Inferior parietal cortex (tissue), 1 donor: ENCODE measurements at regions not wholly inside any gene's neighbourhood (a gene's known extent, or its start where the extent isn't known, plus 50 kb on each side); places are given as distances from the start of the nearest gene placed in this dataset.
A peak's percentile ranks its signal among the peaks of the same experiment; 100 is the strongest.
"Not testable (repeated sequence)": the region's sequence is repeated elsewhere in the genome, so short reads cannot be mapped to it uniquely, and the experiment has no call there.

Experiments used
- DNase-seq: peaks from one replicate; pipeline ENCODE4 v3.0.0-alpha.2; 2016; ENCODE audit errors: extremely low spot score

DNA sequence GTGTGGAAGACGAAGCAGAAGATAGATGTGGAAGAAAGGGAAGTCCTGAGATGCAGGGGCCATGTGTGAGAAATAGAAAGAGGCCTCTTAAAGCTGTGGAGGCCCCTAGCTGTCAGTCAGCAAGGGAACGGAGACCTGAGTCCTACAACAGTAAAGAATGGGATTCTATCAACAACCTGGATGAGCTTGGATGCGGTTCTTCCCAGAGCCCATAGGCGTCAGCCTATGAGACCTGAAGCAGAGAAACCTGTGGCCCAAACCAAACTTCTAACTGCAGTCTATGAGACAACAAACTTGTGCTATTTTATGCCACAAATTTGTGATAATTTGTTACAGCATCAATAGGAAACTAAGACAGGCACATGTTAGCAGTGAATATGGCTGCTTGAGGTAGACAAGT, 583.7 kb downstream of the ADCYAP1 start:
- no peak for DNase-seq

DNA sequence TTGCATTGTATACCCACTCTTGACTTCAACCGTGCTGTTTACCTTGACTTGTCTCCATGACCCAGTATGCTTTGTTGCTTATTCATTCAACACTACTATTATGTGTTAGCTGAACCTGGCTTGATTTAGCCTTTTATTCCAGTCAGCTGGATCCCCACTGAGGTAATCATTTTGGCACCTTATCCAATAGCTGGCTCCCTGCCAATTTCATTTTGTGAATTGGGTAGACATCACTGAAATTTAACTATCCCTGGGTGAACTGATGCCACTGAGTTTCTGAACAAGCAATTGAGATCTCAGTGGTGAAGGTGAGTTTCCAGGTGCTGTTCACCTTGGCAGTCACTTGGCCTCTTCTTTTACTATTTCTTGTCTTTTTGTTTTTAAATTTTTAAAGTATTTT, 584.3 kb downstream of the ADCYAP1 start:
- DNase-seq = no peak

DNA sequence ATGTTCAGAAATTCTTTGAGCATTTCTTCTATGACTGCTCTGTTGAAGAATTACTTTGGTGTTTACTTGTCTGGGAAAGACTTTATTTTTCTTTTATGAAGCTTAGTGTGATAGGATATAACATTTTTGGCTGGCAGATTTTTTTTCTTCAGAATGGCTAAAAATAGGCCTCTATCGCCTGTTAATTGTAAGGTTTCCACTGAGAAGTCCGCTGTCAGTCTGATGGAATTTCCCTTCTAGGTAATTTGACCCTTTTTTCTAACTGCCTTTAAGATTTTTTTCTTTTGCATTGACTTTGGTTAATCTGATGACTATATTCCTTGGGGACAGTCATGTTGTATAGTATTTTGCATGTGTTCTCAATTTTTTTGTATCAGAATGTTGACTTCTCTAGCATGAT, 590.7 kb downstream of the ADCYAP1 start:
- DNase-seq = no peak

DNA sequence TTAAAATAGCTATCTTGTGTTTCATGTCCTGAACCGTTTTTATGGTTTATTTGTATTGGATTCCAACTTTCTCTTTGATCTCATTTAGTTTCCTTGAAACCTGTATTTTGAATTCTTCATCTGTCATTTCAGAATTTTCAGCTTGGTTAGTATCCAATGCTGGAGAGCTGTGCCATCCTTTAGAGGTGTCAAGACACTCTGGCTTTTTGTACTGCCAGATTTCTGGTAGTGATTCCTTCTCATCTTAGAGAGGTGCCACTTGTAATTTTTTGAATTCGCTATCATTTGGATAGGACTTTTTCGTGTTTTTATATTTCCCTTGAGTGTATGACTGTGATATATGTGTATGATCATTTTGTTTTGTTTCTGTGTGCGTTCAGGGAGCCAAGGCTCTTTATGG, 591.4 kb downstream of the ADCYAP1 start:
- no peak for DNase-seq

DNA sequence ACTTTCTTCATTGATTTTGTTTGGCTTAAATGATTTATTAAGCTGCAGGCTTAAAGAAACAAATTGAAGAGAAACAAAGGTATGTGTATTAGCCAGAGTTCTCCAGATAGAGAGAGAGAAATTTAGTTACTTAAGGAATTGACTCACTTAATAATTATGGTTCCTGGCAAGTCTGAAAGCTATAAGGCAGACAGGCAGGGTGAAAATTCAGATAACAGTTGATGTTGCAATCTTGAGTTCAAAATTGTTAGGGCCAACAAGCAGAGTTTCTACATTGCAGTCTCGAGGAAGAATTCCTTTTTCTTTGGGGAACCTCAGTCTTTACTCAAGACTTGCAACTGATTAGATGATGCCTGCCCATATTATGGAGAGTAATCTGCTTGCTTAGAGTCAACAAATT, 593.5 kb downstream of the ADCYAP1 start:
- no peak for DNase-seq

DNA sequence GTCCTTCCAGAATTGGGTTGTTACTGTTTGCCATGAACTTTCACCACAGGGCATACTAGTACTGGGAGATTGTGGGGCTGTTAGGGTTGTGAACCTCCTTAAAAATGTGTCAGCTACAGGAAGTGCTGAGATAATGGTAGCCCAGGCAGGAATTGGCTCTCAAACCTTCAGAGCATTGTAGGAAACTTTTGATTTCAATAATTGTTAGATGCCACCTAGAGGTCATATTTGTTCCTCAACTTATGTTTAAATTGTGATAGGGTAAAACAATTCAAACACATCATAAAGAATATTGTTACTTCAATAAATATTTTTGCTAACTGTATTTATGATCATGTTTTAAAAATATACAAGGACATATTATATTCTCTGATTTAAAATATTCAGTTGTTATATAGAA, 594.6 kb downstream of the ADCYAP1 start:
- no peak for DNase-seq

DNA sequence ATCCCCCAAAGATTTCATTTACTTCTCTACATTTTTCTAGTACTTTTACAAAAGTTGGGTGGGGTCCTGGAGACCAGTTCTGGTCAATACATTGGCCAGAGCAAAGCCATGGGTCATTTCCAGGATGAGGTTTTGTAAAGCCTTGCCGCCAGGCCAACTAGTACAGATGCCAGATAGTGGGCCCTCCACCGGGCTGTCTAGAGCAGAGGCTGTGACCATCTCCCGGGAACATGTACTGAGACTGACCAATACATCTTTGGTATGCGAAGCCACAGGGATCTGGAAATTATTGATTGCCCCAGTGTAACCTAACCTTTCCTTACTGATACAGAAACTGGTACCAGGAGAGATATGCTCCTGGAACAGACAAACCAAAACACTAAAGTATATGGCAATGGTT, 599.2 kb downstream of the ADCYAP1 start:
- no peak for DNase-seq

DNA sequence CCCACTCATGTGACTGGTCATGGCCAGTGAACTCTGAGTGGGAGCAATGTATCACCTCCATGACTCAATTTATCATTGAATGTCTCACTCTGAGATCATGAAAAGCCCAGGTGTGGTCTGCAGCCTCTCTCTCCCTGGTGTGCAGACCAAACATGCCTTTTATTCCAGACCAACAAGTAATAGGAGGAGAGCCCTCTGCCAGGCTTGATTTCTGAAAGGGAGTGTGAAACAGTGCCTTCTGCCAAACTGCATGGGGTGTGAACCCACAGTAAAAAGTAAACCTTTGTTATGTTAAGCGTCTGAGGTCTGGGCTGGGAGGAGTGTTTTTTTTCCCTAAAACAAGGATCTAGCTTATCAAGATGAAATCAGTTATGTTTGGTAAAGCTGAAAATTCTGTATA, 601.2 kb downstream of the ADCYAP1 start:
- DNase-seq = no peak

DNA sequence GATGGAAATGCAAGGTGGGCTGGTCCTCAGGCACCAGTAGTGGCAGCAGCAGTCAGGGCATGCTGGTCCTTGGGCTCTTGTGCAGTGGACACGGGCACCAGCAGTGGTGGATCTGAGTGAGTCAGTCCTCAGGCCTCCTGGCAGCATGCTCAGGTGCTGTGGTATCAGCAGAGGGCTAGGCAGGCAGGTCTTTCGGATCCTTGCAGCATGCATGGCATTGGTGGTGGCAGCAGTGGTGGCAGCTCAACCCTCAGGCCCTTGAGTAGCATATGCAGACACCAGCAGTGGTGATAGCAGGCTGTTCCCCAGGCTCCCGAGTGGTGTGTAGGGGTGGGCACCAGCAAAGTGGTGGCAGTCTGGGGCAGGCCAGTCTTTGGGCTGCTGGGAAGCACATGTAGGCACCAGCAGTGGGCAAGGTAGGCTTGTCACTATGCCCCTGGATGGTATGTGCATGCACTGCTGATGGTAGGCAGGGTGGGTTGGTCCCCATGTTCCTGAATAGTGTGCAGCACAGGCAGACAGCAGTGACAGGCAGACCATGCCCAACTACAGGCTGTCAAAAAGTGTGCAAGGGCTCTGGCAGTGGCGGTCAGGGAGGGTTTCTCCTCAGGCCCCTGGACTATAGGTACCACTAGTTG, 606.0 kb downstream of the ADCYAP1 start:
- no peak for DNase-seq

DNA sequence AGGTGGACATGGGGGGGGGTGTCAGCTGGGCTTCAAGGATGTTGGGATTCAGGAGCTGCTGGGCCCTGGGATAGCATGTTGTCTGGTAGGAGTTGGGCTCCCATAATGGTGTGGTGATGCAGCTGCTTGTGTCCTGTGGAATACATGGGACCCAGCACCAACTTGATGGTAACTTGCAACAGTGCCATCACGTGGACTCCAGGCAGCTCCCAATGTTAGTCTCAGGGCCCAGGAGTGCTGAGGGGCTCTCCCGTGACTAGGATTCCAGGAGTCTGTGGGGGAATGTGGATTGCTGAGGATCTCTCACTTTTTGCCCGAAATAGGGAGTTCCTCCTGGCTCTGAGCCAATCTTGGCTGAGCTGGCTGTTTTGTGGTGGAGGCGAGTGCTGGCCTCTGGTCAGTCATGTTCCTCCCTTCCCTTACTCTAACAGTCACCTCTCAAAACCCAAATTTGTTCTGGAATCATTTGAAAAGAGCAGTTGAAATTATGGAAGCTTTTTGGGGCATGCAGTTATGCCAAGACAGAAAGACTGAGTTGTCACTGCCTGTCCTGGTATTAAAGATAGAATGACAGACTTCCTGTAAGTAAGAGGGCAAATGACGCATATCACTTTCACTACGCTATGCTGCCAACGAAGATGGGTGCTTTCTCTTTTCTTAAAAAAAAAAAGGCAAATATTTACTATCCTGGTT, 607.1 kb downstream of the ADCYAP1 start:
- DNase-seq = no peak

DNA sequence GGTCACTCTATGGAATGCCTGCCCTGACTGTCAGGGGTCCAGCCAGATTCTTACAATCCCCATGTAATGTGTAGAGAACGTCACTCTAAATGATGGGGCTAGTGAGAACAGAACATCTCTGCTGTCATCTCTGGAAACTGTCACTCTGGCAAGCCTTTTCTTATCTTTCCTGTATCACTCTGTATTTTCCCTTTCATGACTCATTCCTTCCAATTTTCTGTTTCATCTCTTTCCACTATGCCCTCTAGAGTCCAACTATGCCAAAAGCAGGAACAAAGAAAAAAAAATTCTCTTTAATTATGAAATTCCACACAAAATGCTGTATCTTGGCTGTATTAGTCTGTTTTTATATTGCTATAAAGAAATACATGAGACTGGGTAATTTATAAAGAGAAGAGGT, 608.8 kb downstream of the ADCYAP1 start:
- DNase-seq = peak; percentile 8

DNA sequence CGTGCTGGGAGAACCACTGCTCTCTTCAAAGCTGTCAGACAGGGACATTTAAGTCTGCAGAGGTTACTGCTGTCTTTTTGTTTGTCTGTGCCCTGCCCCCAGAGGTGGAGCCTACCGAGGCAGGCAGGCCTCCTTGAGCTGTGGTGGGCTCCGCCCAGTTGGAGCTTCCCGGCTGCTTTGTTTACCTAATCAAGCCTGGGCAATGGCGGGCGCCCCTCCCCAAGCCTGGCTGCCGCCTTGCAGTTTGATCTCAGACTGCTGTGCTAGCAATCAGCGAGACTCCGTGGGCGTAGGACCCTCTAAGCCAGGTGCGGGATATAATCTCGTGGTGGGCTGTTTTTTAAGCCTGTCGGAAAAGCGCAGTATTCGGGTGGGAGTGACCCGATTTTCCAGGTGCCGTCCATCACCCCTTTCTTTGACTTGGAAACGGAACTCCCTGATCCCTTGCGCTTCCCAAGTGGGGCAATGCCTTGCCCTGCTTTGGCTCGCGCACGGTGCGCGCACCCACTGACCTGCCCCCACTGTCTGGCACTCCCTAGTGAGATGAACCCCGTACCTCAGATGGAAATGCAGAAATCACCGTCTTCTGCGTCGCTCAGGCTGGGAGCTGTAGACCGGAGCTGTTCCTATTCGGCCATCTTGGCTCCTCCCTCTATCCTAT, 617.0 kb downstream of the ADCYAP1 start:
- DNase-seq = not testable (repeated sequence)

DNA sequence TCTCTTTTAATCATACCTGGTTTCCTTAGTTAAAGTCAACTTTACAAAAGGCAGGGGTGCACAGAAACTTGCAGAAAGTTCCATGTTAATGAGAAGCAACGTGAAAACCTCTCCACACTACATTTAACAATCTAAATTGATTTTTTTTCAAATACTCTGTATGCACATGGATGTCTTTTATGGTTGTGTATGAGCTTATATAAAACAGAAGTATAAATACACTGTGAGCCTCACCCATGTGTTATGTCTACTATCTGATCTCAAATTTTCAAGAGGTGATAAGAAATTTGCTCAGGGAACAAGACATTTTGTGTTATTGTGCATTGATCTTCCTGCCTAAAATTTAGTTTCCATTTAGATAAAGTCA, 617.6 kb downstream of the ADCYAP1 start:
- DNase-seq = no peak

DNA sequence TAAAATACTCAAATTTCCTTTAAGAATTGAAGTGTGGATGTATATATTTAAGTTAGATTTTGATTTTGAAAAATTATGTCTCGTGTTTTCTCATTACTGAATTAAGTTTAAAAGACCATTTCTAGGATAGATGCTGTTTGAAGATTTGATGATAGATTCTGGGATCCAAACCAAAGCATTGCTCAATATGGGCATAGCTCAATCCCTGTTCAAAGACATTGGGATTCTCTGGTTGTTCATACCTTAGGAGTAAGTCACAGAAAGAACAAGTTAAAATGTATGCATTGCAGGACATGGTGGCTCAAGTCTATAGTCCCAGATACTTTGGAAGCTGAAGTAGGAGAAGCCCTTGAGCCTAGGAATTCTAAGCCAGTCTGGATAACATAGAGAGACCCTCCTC, 622.3 kb downstream of the ADCYAP1 start:
- DNase-seq = no peak

DNA sequence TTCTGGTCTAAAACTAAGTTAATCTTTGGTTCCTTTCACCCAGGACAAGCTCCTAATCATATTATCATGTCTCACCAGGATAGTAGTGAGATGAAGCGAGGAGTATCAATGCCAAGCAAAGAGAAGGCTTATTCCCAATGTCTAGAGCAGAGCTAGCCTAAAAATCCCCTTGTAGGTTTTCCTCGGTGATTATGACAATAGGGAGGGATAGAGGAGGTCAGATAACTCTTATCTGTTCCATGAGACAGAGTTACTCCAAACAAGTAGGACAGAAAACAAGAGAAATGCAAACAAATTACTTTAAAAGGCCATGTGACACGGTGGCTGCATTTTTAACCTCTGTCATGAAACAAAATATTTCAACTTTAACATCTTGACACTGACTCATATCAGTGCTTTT, 623.1 kb downstream of the ADCYAP1 start:
- no peak for DNase-seq

DNA sequence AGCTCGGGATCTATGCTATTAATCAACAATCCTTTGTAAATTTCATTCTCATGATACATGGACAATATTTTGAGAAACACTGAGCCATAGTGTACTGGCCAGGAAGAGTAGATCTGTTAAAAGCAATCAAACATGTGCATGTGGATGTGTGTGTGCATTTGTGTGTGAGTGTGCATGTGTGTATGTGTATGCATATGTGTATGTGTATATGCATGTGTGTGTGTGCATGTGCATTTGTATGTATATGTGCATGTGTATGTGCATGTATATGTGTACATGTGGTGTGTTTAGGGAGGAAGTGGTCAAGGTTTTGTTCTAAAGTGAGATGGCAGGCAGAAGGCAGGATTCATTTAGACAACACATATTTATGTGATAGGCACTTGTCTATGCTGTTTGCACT, 623.8 kb downstream of the ADCYAP1 start:
- no peak for DNase-seq

DNA sequence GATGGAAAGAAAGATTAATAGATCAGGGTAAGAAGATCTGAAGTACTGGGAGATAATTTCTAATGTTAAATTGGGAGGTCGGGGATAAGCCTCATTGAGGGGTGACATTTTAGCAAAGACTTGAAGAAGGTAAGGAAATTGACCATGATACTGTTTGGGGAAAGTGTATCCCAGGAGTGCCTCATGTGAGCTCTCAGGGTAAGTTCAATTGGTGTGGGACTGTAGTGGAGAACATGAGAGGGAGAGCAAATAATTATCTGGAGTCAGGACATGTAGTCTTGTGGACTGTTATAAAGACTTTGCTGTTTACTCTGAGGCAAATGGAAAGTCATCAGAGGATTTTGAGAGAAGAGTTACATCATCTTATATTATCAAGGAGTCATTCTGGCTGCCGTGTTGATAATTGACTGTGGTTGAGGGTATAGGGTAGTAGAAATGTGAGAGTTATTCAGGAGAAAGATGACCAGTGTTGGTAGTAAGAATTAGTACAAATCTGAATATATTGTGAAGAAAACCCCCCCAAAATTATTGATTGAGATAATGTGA, 624.4 kb downstream of the ADCYAP1 start:
- no peak for DNase-seq

DNA sequence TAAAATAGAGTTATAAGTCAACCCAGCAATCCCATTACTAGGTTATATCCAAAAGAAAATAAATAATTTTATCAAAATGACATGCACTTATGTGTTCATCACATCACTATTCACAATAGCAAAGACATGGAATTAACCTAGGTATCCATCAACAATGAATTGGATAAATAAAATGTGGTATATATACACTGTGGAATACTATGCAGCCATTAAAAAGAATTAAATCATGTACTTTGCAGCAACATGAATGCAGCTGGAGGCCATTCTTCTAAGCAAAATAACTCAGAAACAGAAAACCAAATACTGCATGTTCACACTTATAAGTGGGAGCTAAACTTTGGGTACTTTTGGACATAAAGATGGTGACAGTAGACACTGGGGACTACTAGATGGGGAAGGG, 626.0 kb downstream of the ADCYAP1 start:
- no peak for DNase-seq

DNA sequence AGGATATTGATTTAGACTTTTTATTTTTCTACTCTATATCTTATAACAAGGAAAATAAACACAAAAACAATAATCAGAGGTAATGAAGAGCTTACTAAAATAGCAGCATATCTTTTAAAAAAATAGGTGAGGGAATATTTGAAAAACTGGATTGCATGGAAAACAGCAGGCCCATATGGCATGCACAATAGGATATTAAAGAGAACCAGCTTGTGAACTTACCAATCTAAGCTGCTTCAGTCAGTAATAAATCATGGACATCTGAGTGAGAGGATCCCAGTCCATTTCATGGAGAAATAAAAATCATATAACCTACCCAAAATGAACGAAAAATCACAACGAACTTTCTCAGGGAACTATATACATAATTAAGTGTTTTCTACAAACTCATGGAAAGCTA, 634.6 kb downstream of the ADCYAP1 start:
- no peak for DNase-seq

DNA sequence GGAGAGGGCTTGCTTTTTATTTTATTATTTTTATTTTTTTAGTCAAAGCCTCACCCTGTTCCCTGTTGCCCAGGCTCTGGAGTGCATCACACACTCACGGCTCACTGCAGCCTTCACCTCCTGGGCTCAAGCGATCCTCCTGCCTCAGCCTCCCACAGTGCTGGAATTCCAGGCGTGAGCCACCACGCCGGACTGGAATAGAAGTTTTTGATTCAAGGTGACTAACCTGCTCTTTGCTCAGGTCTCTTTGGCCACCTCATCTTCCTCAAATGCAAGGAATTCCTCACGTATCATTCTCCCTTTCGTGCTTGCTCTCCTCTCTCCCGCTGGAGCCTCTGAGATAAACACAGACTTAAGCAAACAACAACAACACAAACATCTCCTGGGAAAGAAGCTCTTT, 636.8 kb downstream of the ADCYAP1 start:
- DNase-seq = no peak

DNA sequence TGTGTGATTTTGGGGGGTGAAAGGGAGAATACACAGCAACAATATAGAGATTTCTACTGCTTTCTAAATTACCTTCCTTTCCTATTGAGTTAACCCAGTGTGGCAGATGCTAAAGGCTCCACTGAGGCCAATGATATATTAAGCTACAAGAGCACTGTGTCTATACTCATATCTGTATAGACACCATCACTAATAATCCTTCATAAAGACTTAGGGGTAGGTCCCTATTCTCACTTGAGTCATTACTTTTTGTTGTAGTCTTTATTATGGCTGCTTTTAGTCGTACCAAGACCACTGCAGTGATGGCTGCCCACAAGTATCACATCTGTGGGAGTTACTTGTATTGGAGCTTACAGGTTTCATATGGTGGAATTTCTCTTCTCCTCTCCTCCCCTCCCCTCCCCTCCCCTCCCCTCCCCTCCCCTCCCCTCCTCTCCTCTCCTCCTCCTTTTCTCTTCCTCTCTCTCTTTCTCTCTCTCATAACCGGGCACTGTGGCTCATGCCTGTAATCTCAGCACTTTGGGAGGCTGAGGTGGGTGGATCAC, 637.6 kb downstream of the ADCYAP1 start:
- DNase-seq = no peak

DNA sequence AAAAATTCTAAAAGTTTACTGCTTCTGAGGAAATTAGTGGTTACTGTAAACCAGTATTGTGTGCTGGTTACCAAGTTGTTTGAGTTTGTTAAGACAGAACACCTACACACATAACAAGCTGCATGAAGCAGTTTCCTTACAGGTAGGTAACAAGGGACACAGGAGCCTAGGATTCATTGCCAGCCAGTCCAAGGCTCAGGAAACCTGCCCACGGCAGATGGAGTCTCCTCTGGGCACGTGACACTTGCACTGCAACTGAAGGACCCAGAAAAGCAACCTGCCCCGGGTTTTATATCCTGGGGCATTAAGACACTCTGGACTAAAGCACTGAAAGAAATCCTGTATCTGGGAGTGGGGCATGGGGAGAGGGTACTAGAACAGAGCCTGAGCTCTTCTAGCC, 639.3 kb downstream of the ADCYAP1 start:
- no peak for DNase-seq

DNA sequence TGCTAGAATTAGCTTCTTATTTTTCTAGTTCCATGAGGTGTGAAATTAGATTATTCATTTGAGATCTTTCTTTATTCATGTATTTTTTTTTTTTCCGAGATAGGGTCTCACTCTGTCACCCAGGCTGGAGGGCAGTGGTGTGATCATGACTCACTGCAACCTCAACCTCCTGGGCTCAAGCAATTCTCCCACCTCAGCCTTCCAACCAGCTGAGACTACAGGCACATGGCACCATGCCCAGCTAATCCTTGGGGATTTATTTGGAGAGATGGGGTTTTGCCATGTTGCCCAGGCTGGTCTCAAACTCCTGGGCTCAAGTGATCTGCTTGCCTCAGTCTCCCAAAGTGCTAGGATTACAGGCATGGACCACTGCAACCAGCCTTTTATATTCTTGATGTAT, 653.0 kb downstream of the ADCYAP1 start:
- not testable (repeated sequence) for DNase-seq
